ENCODE measurements at regions not wholly inside any gene's neighbourhood (a gene's known extent, or its start where the extent isn't known, plus 50 kb on each side); places are given as distances from the start of the nearest gene placed in this dataset.

DNA sequence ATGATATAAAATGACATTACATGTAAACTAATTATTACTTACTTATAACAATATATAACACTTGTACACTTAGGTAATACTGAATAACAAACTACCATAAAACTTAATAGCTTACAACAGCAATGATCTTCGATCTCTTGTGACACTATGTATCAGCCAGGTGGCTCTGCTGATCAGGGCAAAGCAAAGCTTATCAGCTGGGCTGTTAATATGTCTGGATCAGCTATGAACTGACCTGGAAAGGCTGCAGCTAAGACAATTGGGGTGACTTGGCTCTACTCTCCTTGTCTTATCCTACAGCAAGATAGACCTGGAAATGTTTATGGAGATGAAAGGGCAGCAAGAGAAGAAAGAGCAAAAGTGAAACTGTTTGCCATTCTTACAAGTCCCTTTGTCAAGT lies 511.3 kb downstream of the TLR4 start:
- ATAC-seq, result no peak

DNA sequence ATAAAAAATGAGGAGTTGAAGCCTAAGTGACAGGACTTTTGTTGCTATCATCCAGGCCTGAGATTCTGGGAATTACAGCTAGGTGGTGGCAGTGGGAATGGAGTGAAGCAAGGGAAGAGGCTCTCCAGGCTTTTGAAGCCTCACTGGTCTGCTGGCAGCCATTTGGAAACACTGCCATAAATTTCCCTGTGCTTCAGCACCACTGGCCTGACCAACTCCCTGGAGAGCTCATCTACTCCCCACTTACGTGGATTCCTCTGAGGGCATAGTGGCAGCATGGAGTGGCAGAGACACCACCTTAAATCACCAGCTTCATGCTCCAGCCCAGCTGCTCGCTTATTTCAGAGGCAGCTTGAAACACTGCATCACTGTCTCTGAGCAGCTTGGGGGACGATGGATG lies 518.2 kb downstream of the TLR4 start:
- no peak for ATAC-seq

DNA sequence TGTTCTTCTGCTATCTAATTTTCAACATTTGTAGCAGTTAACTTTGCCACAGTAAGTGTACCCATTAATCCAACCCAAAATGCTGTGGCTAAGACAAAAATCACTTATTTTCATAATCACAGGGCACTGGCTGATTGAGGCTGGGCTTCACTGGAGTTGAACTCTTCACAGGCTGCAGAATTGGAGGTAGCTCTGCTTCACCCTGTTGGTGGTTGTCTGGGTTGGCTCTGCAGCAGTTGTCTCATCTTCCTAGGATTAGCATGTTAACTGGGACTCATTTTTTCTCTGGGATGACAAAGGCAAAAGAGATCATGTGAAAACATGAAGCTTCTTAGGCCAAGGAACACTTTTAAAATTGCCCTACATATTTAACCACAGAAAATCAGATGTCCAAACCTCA lies 518.9 kb downstream of the TLR4 start:
- no peak for ATAC-seq

DNA sequence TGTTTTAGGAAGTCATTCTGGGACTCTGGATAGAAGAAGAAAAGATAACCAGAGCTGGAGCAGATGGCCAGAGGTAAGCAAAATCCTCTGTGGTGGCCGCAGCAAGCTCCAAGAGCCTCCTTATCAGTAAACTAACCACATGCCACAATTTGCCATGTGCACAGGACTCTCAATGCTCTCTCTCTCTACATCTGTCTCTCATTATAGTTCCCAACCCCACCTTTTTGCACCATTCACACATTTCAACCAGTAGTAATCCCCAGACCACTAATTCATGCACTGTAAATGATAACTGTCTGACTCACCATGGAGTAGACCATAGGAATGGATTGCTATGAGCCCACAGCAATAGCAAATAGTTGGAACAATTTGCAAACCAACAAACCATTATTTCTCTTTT lies 526.1 kb downstream of the TLR4 start:
- no peak for ATAC-seq

DNA sequence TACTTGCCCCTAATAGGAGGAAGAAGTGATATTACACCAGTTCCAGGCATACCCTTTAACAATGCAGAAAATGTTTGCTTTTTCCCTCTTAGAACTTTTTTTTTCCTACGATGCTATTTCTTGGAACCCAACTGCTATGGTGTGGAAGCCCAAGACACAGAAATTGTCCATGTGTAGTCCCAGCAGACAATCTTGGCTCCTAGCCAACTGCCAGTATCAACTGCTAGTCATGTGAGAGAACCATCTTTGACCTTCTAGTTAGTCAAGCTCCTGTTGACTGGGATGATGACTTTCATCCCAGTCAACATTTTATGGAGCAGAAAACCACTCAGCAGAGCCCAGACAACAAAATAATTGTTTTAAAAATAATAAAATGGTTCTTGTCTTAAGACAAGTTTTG lies 532.4 kb downstream of the TLR4 start:
- ATAC-seq, result no peak

DNA sequence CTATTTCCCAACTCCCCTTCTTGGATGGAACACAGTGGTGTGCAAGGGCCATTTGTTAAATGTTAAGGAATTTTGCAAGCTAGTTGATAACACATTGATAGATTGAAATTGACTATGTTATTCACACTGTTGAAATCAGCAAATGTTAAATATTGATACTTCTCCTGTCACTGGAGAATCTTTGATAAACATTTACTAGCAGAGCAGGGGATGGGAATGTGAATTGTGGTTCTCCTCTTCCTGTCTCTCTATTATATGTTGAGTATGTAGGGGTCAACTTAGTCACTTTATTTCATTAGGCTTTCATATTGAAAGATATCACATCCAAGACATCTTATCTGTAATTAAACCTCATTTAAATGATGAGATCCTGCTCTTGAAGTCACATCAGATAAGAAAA lies 533.9 kb downstream of the TLR4 start:
- ATAC-seq, result no peak

DNA sequence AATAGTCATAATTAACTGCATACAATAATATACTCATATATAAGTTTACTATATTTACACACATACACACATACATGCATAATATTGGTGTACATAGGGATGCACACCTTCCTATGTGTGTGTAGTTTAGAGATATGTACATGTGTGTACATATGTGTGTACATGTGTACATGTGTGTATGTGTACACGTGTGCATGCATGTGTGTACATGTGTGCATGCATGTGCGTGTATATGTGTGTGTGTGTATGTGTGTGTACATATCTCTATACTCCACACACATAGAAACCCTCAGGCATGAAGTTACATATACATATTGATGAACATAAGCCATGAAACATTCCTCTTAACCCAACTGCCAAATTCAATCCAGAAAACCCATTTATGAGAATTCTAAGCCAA lies 547.8 kb downstream of the TLR4 start:
- ATAC-seq, result no peak

DNA sequence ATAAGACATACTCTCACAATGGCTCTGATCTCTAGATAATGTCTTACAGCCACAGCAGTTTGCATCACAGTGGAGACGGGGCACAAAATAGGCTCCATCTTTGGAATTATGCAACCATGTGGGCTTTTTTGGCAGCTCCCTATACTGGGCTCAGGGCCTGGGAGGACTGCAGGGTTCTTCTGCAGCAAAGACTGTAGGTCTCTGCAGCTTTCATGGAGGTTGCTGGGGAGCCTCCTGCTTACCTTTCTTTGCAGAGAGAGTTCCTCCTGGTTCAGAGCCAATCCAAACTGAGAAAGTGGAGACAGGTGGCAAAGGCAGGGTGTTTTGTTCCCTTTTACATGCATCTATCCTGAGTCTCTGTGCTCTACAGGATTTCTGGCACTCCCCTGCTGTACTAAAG lies 558.0 kb downstream of the TLR4 start:
- no peak for ATAC-seq

DNA sequence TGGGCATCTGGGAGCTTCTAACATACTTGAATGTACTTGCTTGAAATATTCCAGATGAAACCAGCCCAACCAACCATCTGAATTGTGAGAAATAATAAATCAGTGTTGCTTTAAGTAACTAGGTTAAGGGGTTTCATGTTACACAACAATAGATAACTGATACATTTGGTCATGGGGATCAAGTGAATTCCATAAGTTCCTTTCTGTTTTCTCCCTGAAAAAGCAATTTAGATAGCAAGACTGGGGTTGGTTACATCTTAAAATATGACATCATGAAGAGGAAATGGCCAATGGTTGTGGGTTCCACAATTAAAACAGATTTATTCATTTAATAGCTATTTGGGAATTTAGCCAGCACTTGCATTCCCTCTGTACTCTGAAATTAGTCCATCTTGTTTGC lies 559.7 kb downstream of the TLR4 start:
- no peak for ATAC-seq

DNA sequence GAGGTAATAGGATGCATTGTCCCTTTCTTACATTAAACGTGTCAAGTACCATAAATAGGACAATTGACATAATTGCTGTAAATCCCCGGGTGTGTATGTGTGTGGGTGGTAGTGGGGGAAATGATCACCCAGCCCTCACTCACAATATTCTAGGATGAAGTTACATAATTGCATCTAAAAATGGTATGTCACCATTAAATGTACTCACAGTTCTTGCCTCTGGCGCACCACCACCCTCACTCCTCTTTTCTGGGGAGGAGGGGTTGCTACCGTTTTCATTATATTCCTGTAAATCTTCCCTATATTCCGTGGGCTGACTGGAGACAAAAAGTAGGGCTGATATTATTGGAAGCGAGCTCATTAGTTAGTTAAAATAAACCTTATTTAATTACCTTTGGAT lies 563.8 kb downstream of the TLR4 start:
- ATAC-seq, result no peak

DNA sequence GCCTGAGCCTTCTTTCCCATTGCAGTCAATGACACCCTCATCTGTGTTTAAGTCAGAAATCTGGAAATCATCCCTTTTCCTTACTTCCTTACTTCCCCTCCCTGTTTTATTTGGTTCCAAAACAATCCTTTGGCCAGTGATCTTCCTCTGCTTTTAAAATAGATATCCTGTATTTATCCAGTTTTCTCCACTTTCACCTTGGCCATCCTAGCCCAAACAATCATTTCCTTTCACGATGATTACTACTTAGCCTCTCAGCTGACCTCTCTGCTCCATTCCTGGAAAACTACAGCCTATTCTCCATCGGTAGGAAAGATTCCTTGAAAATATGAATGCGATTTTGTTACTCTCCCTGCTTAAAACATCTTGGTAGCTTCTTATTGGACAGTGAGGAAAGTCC lies 565.4 kb downstream of the TLR4 start:
- no peak for ATAC-seq

DNA sequence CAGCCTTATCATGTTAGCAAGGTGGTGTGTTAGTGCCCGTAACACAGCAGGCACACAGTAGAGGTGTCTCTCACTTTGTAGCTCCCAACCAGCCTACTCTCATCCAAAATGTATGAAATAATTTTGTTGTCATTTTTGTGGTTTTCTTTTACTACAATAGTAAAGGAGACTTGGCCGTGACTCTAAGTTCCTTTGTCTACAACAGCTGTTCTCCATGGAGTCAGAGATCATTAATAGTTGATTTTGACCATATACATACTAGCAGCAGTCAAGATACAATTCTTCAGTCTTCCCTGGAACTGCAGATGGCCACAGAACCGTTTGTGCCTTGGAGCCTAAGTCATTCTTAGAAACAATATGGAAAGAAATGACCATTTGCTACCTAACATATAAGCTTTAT lies 567.1 kb downstream of the TLR4 start:
- ATAC-seq, result no peak

DNA sequence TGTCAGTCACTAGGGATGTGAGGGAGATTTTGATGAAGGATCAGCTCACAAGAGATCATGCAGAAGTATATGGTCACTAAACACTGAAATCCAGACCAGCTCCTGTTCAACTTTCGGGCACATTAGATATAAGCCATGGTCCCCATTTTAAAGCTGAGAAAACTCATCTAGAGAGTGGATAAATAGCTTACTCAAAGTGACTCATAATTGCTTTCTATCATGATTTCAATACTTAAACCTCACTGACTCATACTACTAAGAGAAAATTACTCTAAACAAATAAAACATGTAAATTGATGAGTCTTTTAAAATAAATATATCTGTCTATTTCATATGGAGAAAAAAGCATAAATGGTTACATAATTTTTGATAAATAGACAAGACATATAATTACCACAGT lies 567.7 kb downstream of the TLR4 start:
- ATAC-seq, result no peak

DNA sequence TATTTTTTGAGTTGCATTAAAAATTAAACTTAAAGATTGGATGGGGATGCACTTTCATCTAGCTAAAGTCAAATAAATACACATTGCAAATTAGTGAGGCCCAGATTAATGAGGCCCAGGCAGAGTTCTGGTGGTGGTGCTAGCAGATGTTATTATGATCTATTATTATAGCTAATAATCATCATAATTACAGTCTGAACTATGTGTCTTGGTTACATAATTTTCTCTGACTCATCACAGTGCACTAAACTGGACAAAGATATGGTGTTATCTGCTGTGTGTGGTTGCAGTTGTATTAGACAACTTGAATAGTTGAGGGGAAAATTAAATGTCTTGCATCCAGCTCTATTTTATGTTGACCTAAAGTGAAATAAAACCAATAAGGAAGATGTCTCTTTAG lies 568.8 kb downstream of the TLR4 start:
- ATAC-seq, result no peak

DNA sequence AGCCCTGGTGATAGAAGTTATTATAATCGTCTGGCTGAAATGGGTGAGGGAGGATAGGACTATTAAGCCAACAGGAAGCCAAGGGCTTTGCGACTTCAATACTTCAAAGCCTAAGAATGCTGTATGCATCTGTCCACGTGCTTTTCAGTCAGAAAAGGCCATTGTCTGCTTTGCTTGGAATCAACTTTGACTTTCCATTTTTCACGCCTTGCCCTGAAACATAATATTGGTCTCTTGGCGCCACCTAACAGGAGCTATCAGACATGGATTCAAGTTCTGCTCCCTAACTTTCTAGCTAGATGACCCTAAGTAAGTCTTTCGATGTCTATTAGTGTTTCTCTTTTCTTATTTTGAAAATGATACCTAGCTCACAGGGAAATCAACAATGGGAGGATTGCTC lies 572.6 kb downstream of the TLR4 start:
- no peak for ATAC-seq

DNA sequence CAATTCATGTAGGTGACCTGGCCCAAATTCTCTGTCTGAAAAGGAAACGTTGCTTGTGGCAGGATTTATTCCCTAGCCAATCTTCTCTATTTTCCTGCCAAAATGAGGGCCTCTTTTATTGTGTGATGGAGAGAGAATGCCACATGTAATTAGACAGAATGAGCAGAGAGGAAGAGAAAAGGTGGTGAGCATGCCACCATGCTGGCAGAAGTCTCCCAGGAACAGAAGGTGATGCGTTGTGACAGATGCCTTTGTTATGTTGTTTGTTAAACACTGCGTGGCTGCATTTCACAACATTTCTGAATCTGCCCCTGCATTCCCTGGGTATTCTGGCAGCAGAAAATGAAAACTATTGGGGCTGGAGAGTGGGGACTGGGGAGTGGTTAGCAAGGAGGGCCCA lies 577.6 kb downstream of the TLR4 start:
- ATAC-seq, result no peak

DNA sequence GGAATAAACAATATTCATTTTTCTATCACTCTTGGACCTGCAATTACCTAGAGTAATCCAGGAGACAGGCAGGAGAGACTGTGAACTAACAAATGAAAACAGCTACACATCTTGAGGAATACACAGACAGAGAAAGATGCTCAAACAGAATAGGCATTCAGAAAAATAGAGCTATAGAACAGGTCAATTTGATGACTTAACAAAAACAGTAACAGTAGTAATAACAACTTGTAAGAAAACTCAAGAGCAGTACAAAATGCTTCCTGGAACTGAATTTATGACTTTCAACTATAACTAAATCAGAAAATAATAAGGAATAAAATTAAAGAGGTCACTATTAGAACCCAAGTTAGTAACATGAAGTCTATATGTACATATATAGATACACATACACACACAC lies 579.3 kb downstream of the TLR4 start:
- no peak for ATAC-seq

DNA sequence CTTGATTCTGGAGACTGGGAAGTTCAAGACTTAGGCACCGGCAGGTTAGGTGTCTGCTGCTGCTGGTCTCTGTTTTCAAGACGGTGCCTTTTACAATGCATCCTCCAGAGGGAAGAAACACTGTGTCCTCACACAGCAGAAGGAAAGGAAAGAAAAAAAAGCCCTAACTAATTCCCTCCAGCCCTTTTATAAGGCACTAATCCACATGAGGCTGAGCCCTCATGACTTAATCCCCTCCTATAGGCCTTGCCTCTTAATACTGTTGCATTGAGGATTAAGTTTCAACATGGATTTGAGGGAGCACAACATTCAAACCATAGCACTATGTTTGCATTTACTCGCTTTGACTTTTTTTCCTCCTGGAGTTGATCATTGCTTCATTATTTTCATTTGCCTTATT lies 585.9 kb downstream of the TLR4 start:
- ATAC-seq, result no peak

DNA sequence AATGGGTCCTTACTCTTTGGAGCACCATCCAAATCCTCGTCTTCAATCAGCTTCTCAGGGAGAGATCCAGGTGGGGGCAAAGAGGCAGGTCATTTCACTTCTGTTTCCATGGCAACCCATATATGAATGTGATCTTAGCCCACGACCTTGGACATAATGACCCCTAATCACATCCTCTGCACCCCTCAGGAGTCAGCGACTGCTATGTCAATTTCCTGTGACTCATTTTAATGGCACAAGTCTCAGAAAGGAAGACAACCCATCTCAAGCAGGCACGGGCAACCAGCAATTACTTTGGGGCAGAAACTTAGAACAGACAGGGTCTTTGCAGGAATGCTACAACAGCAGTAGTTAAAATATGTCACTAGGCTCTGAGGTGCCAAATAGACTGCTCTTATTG lies 591.2 kb downstream of the TLR4 start:
- ATAC-seq, result no peak

DNA sequence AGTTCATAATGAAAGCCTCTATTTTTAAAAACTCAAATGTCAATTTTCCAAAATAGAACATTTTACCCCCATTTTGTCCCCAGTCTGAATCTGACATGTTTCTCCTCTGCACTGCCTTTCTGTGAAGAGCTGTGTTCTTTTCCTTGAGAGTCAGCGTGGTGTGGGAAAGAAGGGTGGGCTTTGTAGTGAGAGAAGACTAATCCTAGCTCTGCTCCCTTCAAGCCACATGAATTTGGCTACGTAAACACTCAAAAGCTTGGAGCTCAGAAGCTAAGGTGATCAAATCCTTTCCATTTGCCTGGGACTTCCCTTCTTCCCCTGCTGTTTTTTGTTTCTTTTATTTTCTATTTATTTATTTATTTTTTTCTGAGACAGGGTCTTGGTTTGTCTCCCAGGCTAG lies 598.5 kb downstream of the TLR4 start:
- ATAC-seq, result no peak

DNA sequence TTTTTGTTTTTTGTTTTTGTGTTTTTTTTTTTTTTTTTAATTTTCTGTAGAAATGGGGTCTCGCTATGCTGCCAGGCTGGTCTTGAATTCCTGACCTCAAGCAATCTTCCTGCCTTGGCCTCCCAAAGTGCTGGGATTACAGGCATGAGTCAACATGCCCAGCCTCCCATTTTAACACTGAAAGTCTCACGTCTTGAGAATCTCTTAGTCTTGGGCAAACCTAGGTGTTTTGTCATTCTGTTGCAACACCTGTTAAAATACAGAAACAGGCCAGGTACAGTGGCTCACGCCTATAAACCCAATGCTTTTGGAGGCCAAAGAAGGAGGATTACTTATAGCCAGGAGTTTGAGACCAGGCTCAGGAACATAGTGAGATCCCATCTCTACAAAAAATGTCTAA lies 599.0 kb downstream of the TLR4 start:
- no peak for ATAC-seq

DNA sequence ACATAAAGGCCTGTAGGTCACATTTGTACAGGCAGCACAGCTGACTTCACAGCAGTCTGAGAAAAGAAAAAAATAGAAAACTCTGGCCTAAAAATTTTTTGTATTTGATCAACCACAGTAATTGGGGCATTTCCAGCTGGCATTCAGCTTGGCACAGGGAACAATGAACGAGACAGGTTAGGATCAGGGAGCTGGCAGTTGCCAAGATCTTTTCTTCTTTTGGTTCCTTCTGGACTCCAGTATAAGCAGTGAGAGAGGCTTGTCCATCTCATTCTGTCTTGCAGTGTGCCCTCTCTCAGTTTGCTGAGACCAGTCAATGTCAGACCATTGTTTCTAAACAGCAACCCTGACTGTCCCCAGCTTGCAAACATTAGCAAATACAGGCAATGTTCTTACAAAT lies 601.1 kb downstream of the TLR4 start:
- no peak for ATAC-seq

DNA sequence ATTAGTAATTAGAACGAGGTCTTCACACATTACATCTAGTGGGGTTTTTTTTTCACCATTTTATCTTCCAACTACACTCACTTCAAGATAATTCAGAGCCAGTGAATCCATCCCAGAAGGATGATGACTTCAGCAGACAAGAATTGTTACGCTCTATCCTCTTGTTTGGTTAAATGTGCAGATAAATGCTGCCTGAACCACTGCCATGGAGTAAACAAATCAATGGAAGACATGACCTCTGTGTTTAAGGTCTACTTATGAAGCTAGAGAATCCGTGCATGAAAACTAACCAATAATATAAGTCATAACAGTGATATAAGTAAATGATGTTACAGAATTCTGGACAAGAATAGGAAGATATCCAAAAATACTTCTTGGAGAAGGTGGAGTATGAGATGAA lies 602.6 kb downstream of the TLR4 start:
- ATAC-seq, result no peak

DNA sequence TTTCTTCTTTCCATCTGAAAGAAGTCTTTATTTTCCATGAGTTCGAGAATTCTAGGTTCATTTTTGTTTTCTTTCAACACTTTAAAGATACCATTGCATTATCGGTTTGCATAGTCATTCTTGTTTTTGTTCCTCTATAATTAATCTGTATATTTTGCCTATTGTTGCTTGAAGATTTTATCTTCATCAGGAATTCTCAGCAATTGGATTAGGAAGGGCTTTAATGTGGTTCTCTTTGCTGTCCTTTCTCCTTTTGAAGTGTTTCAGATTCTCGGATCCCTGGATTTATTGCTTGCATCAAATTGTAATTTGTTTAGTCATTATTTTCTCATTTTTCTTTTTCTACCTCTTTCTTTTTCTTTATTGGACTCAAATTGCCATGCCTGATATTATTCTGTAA lies 609.8 kb downstream of the TLR4 start:
- no peak for ATAC-seq

DNA sequence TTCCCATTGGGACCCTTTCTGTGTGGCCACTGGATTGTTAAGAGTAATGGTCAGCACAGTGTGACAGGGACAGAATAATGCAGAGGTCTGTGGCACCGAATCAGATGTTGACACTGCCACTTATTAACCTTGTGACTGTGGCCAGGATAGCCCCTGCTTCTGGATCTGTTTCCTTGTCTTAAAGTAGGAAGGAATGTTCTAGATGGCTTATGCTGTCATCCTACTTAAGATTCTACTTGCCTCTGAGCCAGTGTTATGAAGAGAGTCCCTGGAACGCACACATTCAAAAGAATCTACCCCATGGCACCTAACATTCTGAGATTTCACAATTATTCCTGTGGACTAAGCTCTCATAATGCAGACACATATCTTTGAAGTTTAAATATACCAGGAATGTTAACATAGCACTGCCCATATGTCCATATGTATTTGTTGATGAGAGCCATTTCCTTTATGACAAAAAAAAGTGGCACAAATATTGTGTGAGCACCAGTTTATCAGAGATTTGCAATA lies 612.7 kb downstream of the TLR4 start:
- ATAC-seq, result no peak

Measured in esophagus mucosa (tissue), 1 donor.